ENCODE measurements at regions not wholly inside any gene's neighbourhood (a gene's known extent, or its start where the extent isn't known, plus 50 kb on each side); places are given as distances from the start of the nearest gene placed in this dataset.

- TF ChIP-seq SP1 (IDR thresholded peaks at IDR 0.05) (no peak), ZNF384 (IDR thresholded peaks at IDR 0.05) (no peak), BHLHE40 (IDR thresholded peaks at IDR 0.05; ENCODE audit: borderline replicate concordance) (no peak), LEF1 (IDR thresholded peaks at IDR 0.05; ENCODE audit: borderline replicate concordance) (no peak), L3MBTL2 (conservative IDR thresholded peaks at IDR 0.05) (no peak), SUZ12 (IDR thresholded peaks at IDR 0.05) (no peak), FOXM1 (IDR thresholded peaks at IDR 0.05; ENCODE audit: borderline replicate concordance) (no peak), HDGF (IDR thresholded peaks at IDR 0.05; ENCODE audit: borderline replicate concordance) (no peak), ELF4 (IDR thresholded peaks at IDR 0.05) (no peak), NFRKB (IDR thresholded peaks at IDR 0.05) (no peak), PKNOX1 (IDR thresholded peaks at IDR 0.05) (no peak)
Observed at GRCh38 chr2:120964819-120965218, 229.2 kb downstream of the GLI2 start.
